ENCODE measurements at regions not wholly inside any gene's neighbourhood (a gene's known extent, or its start where the extent isn't known, plus 50 kb on each side); places are given as distances from the start of the nearest gene placed in this dataset.
A peak's percentile ranks its signal among the peaks of the same experiment; 100 is the strongest.

- H3K79me2 ChIP-seq (ENCODE audit: insufficient read depth, low read depth), result no peaks in the 10 kb centered on the region
- peak overlapping the region; percentile 44 for H3K4me2 ChIP-seq
- H3K4me3 ChIP-seq (IDR thresholded peaks at IDR 0.05; ENCODE audit: insufficient read depth, low read depth, low read length), result no peak overlapping the region
- peak overlapping the region; percentile 32; the same call in 1 of the 2 replicates for H2AFZ ChIP-seq (ENCODE audit: low read depth)
- no peak overlapping the region for H3K9ac ChIP-seq
- peaks cover 9% of the 10 kb centered on the region for H3K4me1 ChIP-seq (ENCODE audit: low read depth, poor library complexity, severe bottlenecking)
- no peak for TF ChIP-seq CTCF (conservative IDR thresholded peaks at IDR 0.05; ENCODE audit: low read depth, low read length)
- no peaks in the 10 kb centered on the region for H3K27me3 ChIP-seq (ENCODE audit: insufficient read depth, low read depth)
- no peak overlapping the region for H3K27ac ChIP-seq
- H4K20me1 ChIP-seq (ENCODE audit: insufficient read depth), result no peaks in the 10 kb centered on the region
- no peaks in the 10 kb centered on the region for H3K36me3 ChIP-seq (ENCODE audit: insufficient read depth)
These were observed 225.4 kb upstream of the NRIP1 start for GRCh38 chr21:15289896-15290841.

- Histone ChIP-seq H3K27ac (no peak overlapping the region), H3K4me3 (IDR thresholded peaks at IDR 0.05; ENCODE audit: insufficient read depth, low read depth, low read length) (no peak overlapping the region)
- no peak for TF ChIP-seq CTCF (conservative IDR thresholded peaks at IDR 0.05; ENCODE audit: low read depth, low read length)
These were observed 226.9 kb upstream of the NRIP1 start for GRCh38 chr21:15291621-15292266.

GRCh38 chr21:15293240-15293639 lies 228.4 kb upstream of the NRIP1 start:
- TF ChIP-seq CTCF (conservative IDR thresholded peaks at IDR 0.05; ENCODE audit: low read depth, low read length), result no peak
- no peak overlapping the region for H2AFZ ChIP-seq (ENCODE audit: low read depth)
- H4K20me1 ChIP-seq (ENCODE audit: insufficient read depth), result no peaks in the 10 kb centered on the region
- H3K36me3 ChIP-seq (ENCODE audit: insufficient read depth), result no peaks in the 10 kb centered on the region
- H3K9ac ChIP-seq, result no peak overlapping the region
- H3K4me2 ChIP-seq, result no peak overlapping the region
- no peaks in the 10 kb centered on the region for H3K79me2 ChIP-seq (ENCODE audit: insufficient read depth, low read depth)
- H3K27me3 ChIP-seq (ENCODE audit: insufficient read depth, low read depth), result no peaks in the 10 kb centered on the region
- H3K4me1 ChIP-seq (ENCODE audit: low read depth, poor library complexity, severe bottlenecking), result peaks cover 9% of the 10 kb centered on the region
- no peak overlapping the region for H3K4me3 ChIP-seq (IDR thresholded peaks at IDR 0.05; ENCODE audit: insufficient read depth, low read depth, low read length)
- H3K27ac ChIP-seq, result no peak overlapping the region

More at GRCh38 chr21:15291621-15292266, 226.9 kb upstream of the NRIP1 start:
- H3K36me3 ChIP-seq (ENCODE audit: insufficient read depth), result no peaks in the 10 kb centered on the region
- H3K4me1 ChIP-seq (ENCODE audit: low read depth, poor library complexity, severe bottlenecking), result peaks cover 9% of the 10 kb centered on the region
- no peak overlapping the region for H2AFZ ChIP-seq (ENCODE audit: low read depth)
- H4K20me1 ChIP-seq (ENCODE audit: insufficient read depth), result no peaks in the 10 kb centered on the region
- no peak overlapping the region for H3K4me2 ChIP-seq
- H3K9ac ChIP-seq, result no peak overlapping the region
- no peaks in the 10 kb centered on the region for H3K27me3 ChIP-seq (ENCODE audit: insufficient read depth, low read depth)
- H3K79me2 ChIP-seq (ENCODE audit: insufficient read depth, low read depth), result no peaks in the 10 kb centered on the region

- H3K79me2 ChIP-seq (ENCODE audit: insufficient read depth, low read depth), result no peaks in the 10 kb centered on the region
- no peaks in the 10 kb centered on the region for H3K36me3 ChIP-seq (ENCODE audit: insufficient read depth)
- no peaks in the 10 kb centered on the region for H4K20me1 ChIP-seq (ENCODE audit: insufficient read depth)
- no peak for TF ChIP-seq CTCF (conservative IDR thresholded peaks at IDR 0.05; ENCODE audit: low read depth, low read length)
- H3K27me3 ChIP-seq (ENCODE audit: insufficient read depth, low read depth), result no peaks in the 10 kb centered on the region
- H3K9ac ChIP-seq, result no peak overlapping the region
- no peak overlapping the region for H2AFZ ChIP-seq (ENCODE audit: low read depth)
- H3K4me1 ChIP-seq (ENCODE audit: low read depth, poor library complexity, severe bottlenecking), result peaks cover 5% of the 10 kb centered on the region
- H3K27ac ChIP-seq, result no peak overlapping the region
- H3K4me3 ChIP-seq (IDR thresholded peaks at IDR 0.05; ENCODE audit: insufficient read depth, low read depth, low read length), result no peak overlapping the region
- H3K4me2 ChIP-seq, result no peak overlapping the region
These were observed 231.1 kb upstream of the NRIP1 start for GRCh38 chr21:15295875-15296274.

All from KMS-11 (cell line).